GM19025 (cell line): ENCODE measurements at regions not wholly inside any gene's neighbourhood (a gene's known extent, or its start where the extent isn't known, plus 50 kb on each side); places are given as distances from the start of the nearest gene placed in this dataset.

Experiments used
- ATAC-seq: cut with Tn5 transposase; IDR thresholded peaks from one replicate; pipeline ENCODE4 v1.9.1; 2021; ENCODE audit warnings: mild to moderate bottlenecking, low read depth, moderate library complexity; ENCODE audit not compliant: unreplicated experiment

DNA sequence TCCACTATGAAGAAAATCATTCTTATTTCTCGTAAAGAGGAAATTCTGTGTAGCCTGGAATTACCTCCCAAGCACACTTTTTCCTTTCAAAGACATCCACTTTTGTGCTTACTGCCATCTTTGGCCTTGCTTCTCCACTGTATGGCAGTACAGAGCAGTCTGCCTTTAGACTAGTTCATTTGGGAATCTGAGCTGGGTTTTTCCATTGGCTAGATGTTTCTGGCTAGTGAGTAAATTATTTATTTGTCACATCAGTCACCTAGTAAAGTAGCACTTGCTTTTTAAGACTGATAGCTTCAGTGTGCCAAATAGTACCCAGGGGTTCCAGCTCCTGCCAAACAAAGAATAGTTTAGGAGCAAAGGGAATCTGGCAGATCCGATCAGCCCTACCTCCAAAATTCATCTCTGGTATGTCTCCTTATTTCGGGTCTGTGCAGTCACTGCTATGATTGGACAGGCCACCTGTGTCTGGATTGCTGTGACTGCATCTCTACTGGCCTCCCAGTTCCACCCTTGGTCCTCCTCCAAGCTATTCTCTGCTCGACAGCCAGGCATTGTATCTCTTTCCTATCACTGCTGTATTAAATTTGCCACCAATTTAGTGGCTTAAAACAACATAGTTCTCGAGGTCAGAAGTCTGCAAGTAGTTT, 97.6 kb downstream of the NUDT12 start:
- ATAC-seq, result no peak

- no peak for ATAC-seq
Observed at GRCh38 chr5:103463261-103463660, 99.3 kb downstream of the NUDT12 start.

DNA sequence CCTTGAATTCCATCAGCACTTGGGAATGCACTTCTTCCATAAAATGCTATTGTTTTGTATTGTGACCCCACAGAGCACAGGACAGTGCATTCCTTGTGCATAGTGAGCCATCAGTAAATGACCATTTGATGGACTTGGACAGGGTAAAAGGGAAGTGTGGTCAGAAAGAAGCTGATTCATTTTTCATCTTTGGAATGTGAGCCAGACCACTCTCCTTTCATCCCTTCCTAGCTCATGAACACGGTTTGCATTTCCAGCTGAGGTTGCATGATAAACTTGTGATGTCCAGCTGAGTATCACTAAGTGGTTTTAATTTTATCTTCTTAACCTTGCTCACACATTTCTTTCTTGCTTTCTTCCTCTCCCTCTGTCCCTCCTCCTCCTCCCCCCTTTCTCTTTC, 101.3 kb downstream of the NUDT12 start:
- ATAC-seq, result no peak

DNA sequence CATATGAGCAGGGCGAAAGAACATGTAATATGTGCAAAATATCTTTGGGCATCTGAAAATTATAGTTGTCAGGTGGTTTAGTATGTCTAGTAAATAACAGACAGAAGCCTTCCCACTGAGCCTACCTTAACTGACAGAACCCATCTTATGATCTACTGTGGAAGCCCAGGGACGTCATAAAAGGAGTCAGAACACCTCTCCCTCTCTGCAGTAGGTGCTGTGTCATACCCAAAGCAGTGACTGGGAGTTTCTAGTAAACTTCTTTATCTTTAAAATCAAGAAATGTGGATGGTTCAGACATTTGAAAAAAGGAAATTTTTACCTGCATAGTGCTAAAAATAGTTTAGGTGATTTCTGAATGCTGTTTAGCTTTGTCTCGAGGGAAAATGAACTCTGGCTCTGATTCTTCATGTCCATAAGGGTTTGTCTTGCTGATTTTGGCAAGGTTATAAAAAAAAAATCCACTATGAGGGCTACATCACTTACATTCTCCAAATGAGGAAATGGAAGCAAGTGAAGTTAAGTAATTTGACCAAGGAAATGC, 104.0 kb downstream of the NUDT12 start:
- ATAC-seq, result no peak

GRCh38 chr5:103456476-103456875, 106.1 kb downstream of the NUDT12 start:
- no peak for ATAC-seq

DNA sequence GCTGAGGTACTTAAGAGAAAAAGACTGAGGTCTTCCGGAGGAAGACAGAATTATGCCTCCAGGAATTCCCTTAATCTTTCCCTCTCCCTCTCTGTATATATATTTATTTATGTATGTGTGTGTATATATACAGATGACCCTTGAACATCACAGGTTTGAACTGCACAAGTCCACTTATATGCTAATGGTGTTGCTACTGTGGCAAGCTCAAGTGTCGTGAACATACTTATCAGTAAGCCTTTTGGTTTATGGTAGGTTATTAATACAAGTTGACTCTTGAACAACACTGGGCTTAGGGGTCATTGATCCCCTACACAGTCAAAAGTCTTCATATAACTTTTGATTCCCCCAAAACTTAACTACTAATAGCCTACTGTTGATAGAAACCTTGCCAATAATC, 106.8 kb downstream of the NUDT12 start:
- no peak for ATAC-seq

DNA sequence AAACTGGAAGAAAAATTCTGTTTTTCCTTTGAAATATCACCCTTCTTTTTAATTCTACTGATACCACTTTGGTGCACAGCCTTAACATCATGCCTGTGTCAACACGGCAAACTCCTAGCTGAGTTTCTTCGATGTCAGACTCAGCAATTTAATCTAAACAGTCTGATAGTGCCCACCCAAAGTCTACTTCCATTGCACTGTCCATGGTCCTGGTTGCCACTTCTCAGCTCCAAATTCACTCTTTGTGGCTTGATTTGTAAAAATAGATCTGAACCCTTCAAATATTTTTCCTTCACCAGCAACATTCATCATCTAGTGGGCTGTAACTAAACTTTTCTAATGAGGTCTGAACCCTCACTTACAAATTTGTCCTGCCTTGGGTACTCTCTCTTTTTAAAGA, 107.8 kb downstream of the NUDT12 start:
- ATAC-seq, result no peak

GRCh38 chr5:103452666-103453065, 109.9 kb downstream of the NUDT12 start:
- no peak for ATAC-seq

GRCh38 chr5:103452089-103452488, 110.5 kb downstream of the NUDT12 start:
- ATAC-seq, result no peak

DNA sequence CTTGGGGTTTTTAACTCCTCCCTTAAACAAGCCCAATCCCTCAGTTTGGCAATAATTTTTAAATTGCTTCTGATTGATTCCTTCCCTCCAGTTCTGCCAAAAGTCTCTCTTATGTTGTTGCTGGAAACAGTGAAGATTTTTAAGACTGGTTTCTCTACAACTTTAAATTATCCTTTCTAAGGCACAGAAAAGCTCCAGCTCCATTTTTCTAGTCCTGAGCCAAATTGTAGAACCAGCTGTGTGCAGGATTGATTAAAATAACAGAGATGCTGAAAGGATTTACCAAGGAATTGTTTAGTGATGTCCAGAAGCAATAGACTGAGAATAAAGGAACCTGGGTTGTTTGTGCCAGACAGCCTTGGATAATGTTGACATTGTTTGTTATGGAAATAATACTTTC, 111.3 kb downstream of the NUDT12 start:
- no peak for ATAC-seq

DNA sequence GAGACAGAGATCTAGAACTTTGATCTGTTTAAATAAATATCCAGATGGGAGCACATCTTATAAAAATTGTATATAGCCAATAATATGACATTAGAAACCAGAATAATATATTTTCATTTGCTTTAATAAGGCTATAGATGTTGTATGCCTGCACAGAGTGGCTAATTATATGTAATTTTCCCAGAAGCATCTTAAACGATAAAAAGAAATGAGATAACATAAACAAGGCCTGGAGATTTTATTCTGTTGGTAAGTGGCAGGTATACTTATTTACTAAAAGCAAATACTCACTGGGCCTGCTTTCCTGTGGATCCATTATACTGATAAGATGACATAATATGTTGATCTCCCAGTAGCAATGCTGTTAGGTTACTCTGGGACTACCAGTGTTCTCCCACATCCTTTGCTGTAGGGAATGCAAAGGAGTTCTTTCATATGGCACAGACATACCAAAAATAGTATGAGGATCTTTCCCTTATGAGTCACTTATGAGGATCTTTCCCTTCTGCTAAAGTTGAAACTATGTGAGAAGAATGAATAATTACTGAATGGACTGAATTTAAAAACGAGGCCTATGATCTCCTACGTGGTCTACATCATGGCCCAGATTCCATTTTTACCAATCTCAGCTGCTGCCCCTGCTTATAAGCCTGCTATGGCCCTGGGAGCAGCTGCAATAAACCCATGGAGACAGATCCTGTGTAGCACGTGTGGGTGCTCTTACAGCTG, 112.1 kb downstream of the NUDT12 start:
- ATAC-seq, result no peak

DNA sequence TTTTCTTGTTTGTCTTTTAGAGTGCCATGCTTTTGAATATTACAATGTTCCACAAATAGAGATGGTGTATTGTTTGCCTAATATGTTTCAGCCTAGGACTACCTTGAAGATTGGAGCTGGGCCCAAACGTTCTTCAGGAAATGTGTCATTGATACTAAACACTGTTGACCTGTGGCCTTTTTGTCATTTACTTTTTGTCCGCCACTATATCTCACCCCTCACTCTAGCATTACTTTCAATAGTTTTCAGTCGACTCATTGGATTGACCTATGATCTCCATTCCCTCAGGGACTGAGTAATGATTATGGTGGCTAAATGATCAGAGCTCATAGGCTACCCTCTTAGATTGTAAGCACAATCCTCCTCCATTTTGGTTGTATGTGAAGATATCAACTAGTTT, 115.8 kb downstream of the NUDT12 start:
- no peak for ATAC-seq

GRCh38 chr5:103445426-103446035, 117.1 kb downstream of the NUDT12 start:
- no peak for ATAC-seq

- peak; percentile 80 for ATAC-seq
Observed at GRCh38 chr5:103444333-103445038, 118.1 kb downstream of the NUDT12 start.

GRCh38 chr5:103442750-103443149, 119.8 kb downstream of the NUDT12 start:
- ATAC-seq, result no peak

DNA sequence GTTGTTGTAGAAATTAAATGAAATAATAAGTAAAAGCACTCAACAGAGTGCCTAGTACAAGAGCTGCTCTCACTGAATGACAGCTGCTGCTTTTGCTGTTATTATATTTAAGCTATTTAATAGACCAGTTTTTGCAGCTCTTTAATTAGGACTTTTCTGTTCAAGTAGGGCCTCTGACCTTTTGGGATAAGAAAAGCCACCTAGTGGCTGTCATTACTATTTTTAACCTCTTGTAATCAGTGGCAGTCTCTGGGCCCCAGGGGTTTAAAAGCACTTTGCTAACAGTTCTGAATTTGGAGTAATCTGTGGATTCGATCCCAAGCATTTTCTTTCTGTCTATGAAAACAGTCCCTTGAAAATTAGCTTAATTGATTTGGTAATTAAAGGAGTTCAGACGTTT, 121.1 kb downstream of the NUDT12 start:
- no peak for ATAC-seq

DNA sequence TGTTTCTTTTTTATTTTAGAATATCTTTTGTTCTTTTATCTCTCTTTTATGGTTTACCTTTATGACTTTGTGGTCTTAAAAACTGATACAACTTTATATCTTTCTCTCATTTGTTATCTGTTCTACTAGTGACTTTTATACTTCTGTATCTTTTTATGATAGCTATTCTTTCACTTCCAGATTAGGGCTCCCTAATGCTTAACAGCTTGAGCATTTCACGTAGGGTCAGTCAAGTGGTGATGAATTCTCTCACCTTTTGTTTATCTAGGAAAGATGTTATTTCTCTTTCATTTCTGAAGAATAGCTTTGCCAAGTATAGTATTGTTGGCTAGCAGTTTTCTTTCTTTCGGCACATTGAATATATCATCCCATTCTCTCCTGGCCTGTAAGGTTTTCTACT, 123.6 kb downstream of the NUDT12 start:
- ATAC-seq, result no peak

GRCh38 chr5:103436656-103437055, 125.9 kb downstream of the NUDT12 start:
- no peak for ATAC-seq

- ATAC-seq, result no peak
Observed at GRCh38 chr5:103436112-103436511, 126.5 kb downstream of the NUDT12 start.

GRCh38 chr5:103435136-103435889, 127.3 kb downstream of the NUDT12 start:
- no peak for ATAC-seq
